ENCODE measurements at regions not wholly inside any gene's neighbourhood (a gene's known extent, or its start where the extent isn't known, plus 50 kb on each side); places are given as distances from the start of the nearest gene placed in this dataset.

DNA sequence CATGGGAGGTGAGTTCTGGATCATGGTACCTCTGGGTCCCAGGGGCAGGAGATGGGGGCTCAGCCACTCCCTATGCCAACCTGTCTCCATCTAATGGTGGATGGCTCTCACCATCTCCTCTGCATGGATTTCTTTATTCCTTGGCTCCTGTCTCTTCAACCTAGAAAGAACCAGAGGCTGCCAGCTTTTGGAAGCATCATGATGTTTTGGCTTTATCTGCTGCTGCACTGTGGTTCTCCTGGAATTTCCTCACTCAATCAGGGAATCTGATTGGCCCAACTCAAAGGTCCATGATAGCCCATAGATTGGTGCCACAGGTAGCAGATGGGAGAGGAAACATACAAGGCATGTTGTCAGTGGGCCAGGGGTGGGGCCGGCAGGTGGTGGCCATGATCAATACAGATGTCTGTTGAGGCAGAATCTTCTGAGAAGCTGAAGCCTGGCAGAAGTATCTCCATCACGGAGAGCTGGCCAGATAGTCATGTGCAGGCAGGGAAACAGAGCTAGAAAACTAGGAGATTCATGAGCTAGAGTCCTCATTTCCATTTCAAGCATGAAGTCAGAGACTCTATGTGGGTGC lies 158.2 kb downstream of the MACROH2A1 start:
- H3K27ac ChIP-seq (ENCODE audit: low read depth, low read length, poor library complexity, severe bottlenecking), result no peak overlapping the region
- DNase-seq (ENCODE audit: low spot score), result no peak
- no peaks in the 10 kb centered on the region for H3K27me3 ChIP-seq (replicated peaks; ENCODE audit: insufficient read depth, low read depth, low read length, poor library complexity)
- no peak for TF ChIP-seq EZH2 (IDR thresholded peaks at IDR 0.05; ENCODE audit: borderline replicate concordance, low read depth, low read length, poor library complexity, severe bottlenecking)
- TF ChIP-seq, protein P1, sequence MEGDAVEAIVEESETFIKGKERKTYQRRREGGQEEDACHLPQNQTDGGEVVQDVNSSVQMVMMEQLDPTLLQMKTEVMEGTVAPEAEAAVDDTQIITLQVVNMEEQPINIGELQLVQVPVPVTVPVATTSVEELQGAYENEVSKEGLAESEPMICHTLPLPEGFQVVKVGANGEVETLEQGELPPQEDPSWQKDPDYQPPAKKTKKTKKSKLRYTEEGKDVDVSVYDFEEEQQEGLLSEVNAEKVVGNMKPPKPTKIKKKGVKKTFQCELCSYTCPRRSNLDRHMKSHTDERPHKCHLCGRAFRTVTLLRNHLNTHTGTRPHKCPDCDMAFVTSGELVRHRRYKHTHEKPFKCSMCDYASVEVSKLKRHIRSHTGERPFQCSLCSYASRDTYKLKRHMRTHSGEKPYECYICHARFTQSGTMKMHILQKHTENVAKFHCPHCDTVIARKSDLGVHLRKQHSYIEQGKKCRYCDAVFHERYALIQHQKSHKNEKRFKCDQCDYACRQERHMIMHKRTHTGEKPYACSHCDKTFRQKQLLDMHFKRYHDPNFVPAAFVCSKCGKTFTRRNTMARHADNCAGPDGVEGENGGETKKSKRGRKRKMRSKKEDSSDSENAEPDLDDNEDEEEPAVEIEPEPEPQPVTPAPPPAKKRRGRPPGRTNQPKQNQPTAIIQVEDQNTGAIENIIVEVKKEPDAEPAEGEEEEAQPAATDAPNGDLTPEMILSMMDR (conservative IDR thresholded peaks at IDR 0.05; ENCODE audit: low read depth, low read length), result no peak
- intact Hi-C loops (cut with micrococcal nuclease; ENCODE audit: unreplicated experiment), result no loop called here
- POLR2A ChIA-PET (ENCODE audit: low non-redundant PET), result no interaction called here
- H3K9me3 ChIP-seq (ENCODE audit: low read depth, low read length, poor library complexity, severe bottlenecking), result no peaks in the 10 kb centered on the region
- H3K36me3 ChIP-seq (ENCODE audit: insufficient read depth, low read length, poor library complexity, severe bottlenecking), result no peaks in the 10 kb centered on the region
- CTCF ChIA-PET, result no interaction called here
- H3K4me3 ChIP-seq (ENCODE audit: low read depth, low read length, poor library complexity, severe bottlenecking), result no peak overlapping the region
- BruUV-seq (replicated peaks), result no TSS peak
- peaks cover 2% of the 10 kb centered on the region for H3K4me1 ChIP-seq (ENCODE audit: insufficient read depth, low read length, poor library complexity, severe bottlenecking)

DNA sequence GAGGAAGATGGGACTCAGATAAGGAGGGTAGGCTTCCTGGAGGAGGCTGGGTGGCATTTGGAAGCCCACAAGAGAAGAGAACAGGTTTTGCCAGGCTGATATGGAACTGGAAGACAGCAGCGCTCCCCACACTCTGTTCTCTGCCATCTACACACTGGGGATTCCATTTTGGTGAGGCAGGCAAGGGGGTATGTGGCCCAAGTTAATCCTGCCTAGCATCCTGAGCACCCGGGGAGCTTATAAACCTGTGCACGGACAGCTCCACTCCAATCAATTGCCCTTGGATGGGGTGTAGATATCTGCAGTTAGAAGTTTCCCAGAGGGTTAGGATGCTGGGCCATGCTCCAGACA lies 158.8 kb downstream of the MACROH2A1 start:
- POLR2A ChIA-PET (ENCODE audit: low non-redundant PET), result no interaction called here
- Histone ChIP-seq H3K9me3 (ENCODE audit: low read depth, low read length, poor library complexity, severe bottlenecking) (no peaks in the 10 kb centered on the region), H3K4me1 (ENCODE audit: insufficient read depth, low read length, poor library complexity, severe bottlenecking) (no peaks in the 10 kb centered on the region), H3K27me3 (replicated peaks; ENCODE audit: insufficient read depth, low read depth, low read length, poor library complexity) (no peaks in the 10 kb centered on the region), H3K4me3 (ENCODE audit: low read depth, low read length, poor library complexity, severe bottlenecking) (no peak overlapping the region), H3K36me3 (ENCODE audit: insufficient read depth, low read length, poor library complexity, severe bottlenecking) (no peaks in the 10 kb centered on the region), H3K27ac (ENCODE audit: low read depth, low read length, poor library complexity, severe bottlenecking) (no peak overlapping the region)
- intact Hi-C loops (cut with micrococcal nuclease; ENCODE audit: unreplicated experiment), result no loop called here
- no TSS peak for BruUV-seq (replicated peaks)
- DNase-seq (ENCODE audit: low spot score), result no peak
- CTCF ChIA-PET, result no interaction called here
- TF ChIP-seq EZH2 (IDR thresholded peaks at IDR 0.05; ENCODE audit: borderline replicate concordance, low read depth, low read length, poor library complexity, severe bottlenecking), result no peak
- TF ChIP-seq, protein P1 (conservative IDR thresholded peaks at IDR 0.05; ENCODE audit: low read depth, low read length), result no peak

DNA sequence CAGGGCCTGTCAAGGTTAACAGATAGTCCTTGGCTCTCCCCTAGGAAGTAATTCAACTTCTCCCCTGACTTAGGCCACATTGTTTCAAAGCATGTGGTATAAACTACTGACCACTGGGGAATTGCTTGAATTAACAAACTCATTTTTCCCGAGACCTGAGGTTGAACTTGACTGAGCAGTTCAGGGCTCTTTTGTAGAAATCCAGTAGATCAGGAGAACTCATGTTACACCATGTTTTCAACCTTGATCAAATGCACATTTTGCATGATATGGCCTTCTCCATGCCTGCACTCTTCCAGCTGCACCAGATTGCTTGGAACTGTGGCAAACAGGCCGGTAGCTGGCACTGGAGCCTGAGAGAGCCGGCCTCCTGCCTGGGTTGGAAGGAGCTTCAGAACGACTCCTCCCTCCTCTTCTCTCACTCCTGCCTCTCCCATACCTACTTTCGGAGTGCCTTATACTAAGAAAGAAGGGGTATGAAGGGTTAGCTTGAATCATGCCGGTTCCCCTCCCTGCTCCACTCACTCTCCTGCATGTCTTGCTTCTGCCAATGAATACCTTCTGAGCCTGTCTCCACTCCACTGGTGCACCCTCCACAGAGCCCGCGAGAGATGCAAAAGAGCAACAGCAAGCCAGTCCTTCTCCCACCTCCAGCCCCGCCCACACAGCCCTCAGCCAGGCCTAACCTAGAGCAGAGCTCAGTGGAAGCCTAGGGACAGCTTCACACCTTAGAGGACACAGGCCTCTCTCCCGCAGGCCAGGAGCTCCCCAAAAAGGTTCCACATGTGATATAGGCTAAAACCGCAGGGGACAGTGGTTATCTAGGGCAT lies 159.4 kb downstream of the MACROH2A1 start:
- no peak for DNase-seq (ENCODE audit: low spot score)
- ChIA-PET POLR2A (ENCODE audit: low non-redundant PET) (no interaction called here), CTCF (no interaction called here)
- Histone ChIP-seq H3K27ac (ENCODE audit: low read depth, low read length, poor library complexity, severe bottlenecking) (no peak overlapping the region), H3K4me3 (ENCODE audit: low read depth, low read length, poor library complexity, severe bottlenecking) (no peak overlapping the region), H3K27me3 (replicated peaks; ENCODE audit: insufficient read depth, low read depth, low read length, poor library complexity) (no peaks in the 10 kb centered on the region), H3K4me1 (ENCODE audit: insufficient read depth, low read length, poor library complexity, severe bottlenecking) (no peaks in the 10 kb centered on the region), H3K36me3 (ENCODE audit: insufficient read depth, low read length, poor library complexity, severe bottlenecking) (no peaks in the 10 kb centered on the region), H3K9me3 (ENCODE audit: low read depth, low read length, poor library complexity, severe bottlenecking) (no peaks in the 10 kb centered on the region)
- BruUV-seq (replicated peaks), result no TSS peak
- intact Hi-C loops (cut with micrococcal nuclease; ENCODE audit: unreplicated experiment), result no loop called here
- TF ChIP-seq, protein P1 (conservative IDR thresholded peaks at IDR 0.05; ENCODE audit: low read depth, low read length), result no peak
- no peak for TF ChIP-seq EZH2 (IDR thresholded peaks at IDR 0.05; ENCODE audit: borderline replicate concordance, low read depth, low read length, poor library complexity, severe bottlenecking)
